ENCODE measurements at regions not wholly inside any gene's neighbourhood (a gene's known extent, or its start where the extent isn't known, plus 50 kb on each side); places are given as distances from the start of the nearest gene placed in this dataset.
A peak's percentile ranks its signal among the peaks of the same experiment; 100 is the strongest.

GRCh38 chr13:99892866-99893504 lies 78.6 kb downstream of the ZIC5 start:
- no peak overlapping the region; the same call in 1 of the 2 replicates for H3K27ac ChIP-seq (ENCODE audit: low read depth, low read length)
- CTCF ChIA-PET (ENCODE audit: partially characterized antibody), result interaction anchor here (1.0 to 2.0 kb wide), 12 partner anchors 8 to 287 kb away, joined by 3 to 9 read pairs (median 5); partner anchors contain the start of gene CLYBL
- TF ChIP-seq EP300 (IDR thresholded peaks at IDR 0.05; ENCODE audit: borderline replicate concordance in 1 of 2, low read depth in 2 of 2, low read length in 2 of 2) (no peak), CTCF (IDR thresholded peaks at IDR 0.05; ENCODE audit: control extremely low read depth in 1 of 3, insufficient read depth in 1 of 3, low read depth in 1 of 3, low read length in 3 of 3) (no peak), EGR1 (IDR thresholded peaks at IDR 0.05; ENCODE audit: borderline replicate concordance, low read depth, low read length) (no peak), RXRA (IDR thresholded peaks at IDR 0.05; ENCODE audit: insufficient read depth, low read depth, low read length) (no peak), RAD21 (IDR thresholded peaks at IDR 0.05 in 1 of 2, conservative IDR thresholded peaks at IDR 0.05 in 1 of 2; ENCODE audit: low read depth in 2 of 2, low read length in 2 of 2) (no peak), POU5F1 (IDR thresholded peaks at IDR 0.05; ENCODE audit: low read depth, low read length) (no peak), CBX8 (IDR thresholded peaks at IDR 0.05; ENCODE audit: borderline replicate concordance, low read depth, low read length) (no peak), POLR2A (IDR thresholded peaks at IDR 0.05; ENCODE audit: control extremely low read depth in 1 of 2, low read depth in 2 of 2, low read length in 2 of 2) (no peak), YY1 (IDR thresholded peaks at IDR 0.05; ENCODE audit: low read depth, low read length) (no peak)

More at GRCh38 chr13:99892866-99893504, 78.6 kb downstream of the ZIC5 start:
- Histone ChIP-seq H3K36me3 (ENCODE audit: control insufficient read depth in 2 of 4, insufficient read depth in 4 of 4, low read length in 3 of 4) (no peaks in the 10 kb centered on the region), H3K4me1 (replicated peaks in 1 of 4; ENCODE audit: control insufficient read depth in 3 of 4, insufficient read depth in 4 of 4, low read length in 3 of 4) (peaks cover 9 to 30% (median 17%) of the 10 kb centered on the region in 4 experiments), H2BK120ac (replicated peaks; ENCODE audit: low read depth, low read length) (peak overlapping the region; percentile 78), H2BK20ac (ENCODE audit: low read length) (peak overlapping the region; percentile 100), H3K4me3 (ENCODE audit: extremely low read depth in 1 of 4, insufficient read depth in 2 of 4, low read depth in 3 of 4, low read length in 4 of 4) (peak overlapping the region in 2 of 4 experiments; percentile 7 to 35; a peak in 2 of 8 replicates), H2AFZ (ENCODE audit: low read length) (no peak overlapping the region), H3K23ac (ENCODE audit: insufficient read length) (no peak overlapping the region), H3K27me3 (replicated peaks in 1 of 4; ENCODE audit: control insufficient read depth in 3 of 4, extremely low read depth in 1 of 4, insufficient read depth in 3 of 4, low read length in 3 of 4) (peaks cover 0 to 24% (median 19%) of the 10 kb centered on the region in 4 experiments; a peak in 5 of 7 replicates), H4K5ac (ENCODE audit: insufficient read length, low read depth, low read length) (peak overlapping the region; percentile 5), H4K91ac (replicated peaks; ENCODE audit: insufficient read length, low read length) (peak overlapping the region; percentile 95), H4K8ac (ENCODE audit: extremely low read depth, insufficient read depth, low read length) (peak overlapping the region; percentile 64), H3K9me3 (ENCODE audit: insufficient read depth in 2 of 2, low read depth in 1 of 2, low read length in 1 of 2) (no peaks in the 10 kb centered on the region), H2BK5ac (ENCODE audit: low read depth, low read length) (peak overlapping the region; percentile 55; the same call in 1 of the 2 replicates), H3K14ac (ENCODE audit: insufficient read length) (no peak overlapping the region), H3K56ac (replicated peaks; ENCODE audit: insufficient read length, low read depth, low read length) (no peak overlapping the region), H3K23me2 (ENCODE audit: low read depth, low read length) (peaks cover 6% of the 10 kb centered on the region; the same call in 1 of the 2 replicates), H3K4me2 (ENCODE audit: insufficient read depth in 1 of 2, low read depth in 2 of 2, low read length in 2 of 2) (peak overlapping the region; percentile 58 to 62), H4K20me1 (replicated peaks in 1 of 2; ENCODE audit: control insufficient read depth in 1 of 2, insufficient read depth in 2 of 2, low read length in 2 of 2) (no peaks in the 10 kb centered on the region), H2BK15ac (ENCODE audit: low read length) (peak overlapping the region; percentile 95; the same call in 1 of the 2 replicates), H3K9ac (replicated peaks in 1 of 4; ENCODE audit: extremely low read depth in 1 of 4, low read depth in 3 of 4, low read length in 3 of 4) (peak overlapping the region in 1 of 4 experiments; percentile 8; a peak in 1 of 7 replicates), H3K79me1 (ENCODE audit: low read depth, low read length) (no peaks in the 10 kb centered on the region), H2BK12ac (ENCODE audit: low read depth, low read length) (peak overlapping the region; percentile 98; the same call in 1 of the 2 replicates), H2AK5ac (ENCODE audit: low read depth, low read length) (peak overlapping the region; percentile 68; the same call in 1 of the 2 replicates), H3K4ac (replicated peaks; ENCODE audit: insufficient read length, low read depth, low read length) (peak overlapping the region; percentile 89), H3K79me2 (ENCODE audit: control insufficient read depth in 1 of 2, insufficient read depth in 2 of 2, low read length in 2 of 2) (no peaks in the 10 kb centered on the region), H3K18ac (ENCODE audit: extremely low read depth, low read length) (peak overlapping the region; percentile 76)
- FAIRE-seq (no peak), DNase-seq (ENCODE audit: low read depth in 1 of 2, low spot score in 2 of 2) (no peak)
- POLR2A ChIA-PET (ENCODE audit: partially characterized antibody), result interaction anchor here (0.7 to 2.4 kb wide), 8 partner anchors 10 to 206 kb away, joined by 3 to 9 read pairs (median 3); no protein-coding TSS in a partner anchor
- 67% methylated on average over 17 of the region's 17 CpGs; no CpG with 5 or more reads in 1 of the 2 experiments for WGBS, 2 experiments (ENCODE audit: extremely low coverage in 1 of 2, insufficient coverage in 1 of 2, insufficient read length in 1 of 2, insufficient replicate concordance in 2 of 2, low coverage in 1 of 2, low lambda C conversion rate in 2 of 2, missing lambda C conversion rate in 1 of 2)

Data from H1 (cell line).